Pancreas (tissue), 10 donors: ENCODE measurements at regions not wholly inside any gene's neighbourhood (a gene's known extent, or its start where the extent isn't known, plus 50 kb on each side); places are given as distances from the start of the nearest gene placed in this dataset.

Source experiments
- ATAC-seq, 4 donors: fragments of 200-7000 bp; cut with Tn5 transposase; one replicate each; pipeline versions ENCODE4 v1.8.0 to v1.9.1; 2020; ENCODE audit warnings: mild to moderate bottlenecking in 4 of 4, moderate library complexity in 4 of 4
- DNase-seq, 6 donors: peaks; one replicate each; pipeline ENCODE4 v3.0.0-alpha.2; 2020
- FAIRE-seq: peaks from 2 replicates; lab custom pipeline; 2012; peaks lifted over from hg19 to GRCh38; lab: Jason Lieb, UNC
- H3K27ac ChIP-seq, 4 donors: fragments of 200-600 bp; sonication (generic); 1 replicate in 3 of 4; 2 replicates in 1 of 4; pipeline versions ENCODE4 v1.5.0 to v1.8.0; 2020
- H3K27me3 ChIP-seq, 4 donors: fragments of 200-600 bp; one replicate each; pipeline ENCODE4 v1.8.0; 2021
- H3K36me3 ChIP-seq, 3 donors: fragments of 200-600 bp; sonication (generic) in 1 of 3; one replicate each; pipeline versions ENCODE4 v1.5.0 to v1.8.0; 2020 to 2021
- H3K4me1 ChIP-seq, 3 donors: fragments of 200-600 bp; one replicate each; pipeline ENCODE4 v1.8.0; 2021
- H3K4me3 ChIP-seq, 4 donors: fragments of 200-600 bp; sonication (generic) in 2 of 4; one replicate each; pipeline versions ENCODE4 v1.5.0 to v1.8.0; 2020 to 2021
- H3K9me3 ChIP-seq, 4 donors: fragments of 200-600 bp; one replicate each; pipeline ENCODE4 v1.8.0; 2021
- CTCF ChIP-seq, 4 donors: fragments of 200-600 bp; sonication (generic) in 3 of 4; IDR thresholded peaks; one replicate each; pipeline versions ENCODE4 v1.5.0 to v1.8.0; 2021; ENCODE audit warnings: antibody characterized with exemption in 4 of 4
- WGBS, 2 donors: extraction: QIAGEN DNeasy Blood & Tissue Kit; methylation state at CpG; one replicate each; pipeline ENCODE4 v1.1.7; 2013; 5-methylcytosine and 5-hydroxymethylcytosine counted together
- intact Hi-C, 3 donors: fragments of 100-400 bp; cut with DNase I; formaldehyde crosslinking; loops; one replicate each; pipeline versions ENCODE4 v1.11.1 to v1.14.2; 2022
- donor health status: healthy with polysubstance abuse.
- donor health status: DM: no; HTN: no; CAD: no; lungs with moderate emphysema.
- donor health status: DM: no; HTN: no; CAD: no.
- donor health status: control.
- donor health status: control.
- donor health status: Bipolar disorder and iron deficiency.
- donor health status: DM: yes; HTN: yes; CAD: no.
- donor health status: DM: no; HTN: no; CAD: no.
- donor health status: DM: no; HTN: no; CAD: no.
- donor health status: DM: yes; HTN: yes; CAD: no.

DNA sequence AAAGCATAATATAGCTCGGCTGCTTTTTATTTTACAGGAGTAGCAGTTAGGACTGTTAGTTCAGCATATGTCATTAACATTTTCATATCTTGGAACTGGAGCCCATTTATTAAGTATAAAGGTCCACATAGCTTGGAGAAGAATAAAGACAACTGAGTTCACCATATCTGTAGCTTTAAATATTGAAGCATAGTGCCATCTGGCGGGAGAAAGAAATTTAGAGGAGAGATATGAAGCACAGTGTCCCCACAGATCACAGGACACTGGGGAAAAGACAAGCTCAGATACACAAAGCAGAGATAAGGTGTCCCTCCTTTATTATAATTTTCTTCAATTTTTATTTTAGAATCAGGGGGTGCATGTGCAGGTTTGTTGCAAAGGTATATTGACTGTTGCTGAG lies 104.7 kb upstream of the FREM2 start:
- intact Hi-C loops = no loop called here
- no peak for FAIRE-seq
- peak in 1 of 6 donors; percentile 28 for DNase-seq
- peak in 2 of 4 donors; percentile 11 to 20 for TF ChIP-seq CTCF (IDR thresholded peaks at IDR 0.05)
- Histone ChIP-seq H3K4me1 (no peaks in the 10 kb centered on the region), H3K36me3 (no peaks in the 10 kb centered on the region), H3K9me3 (no peaks in the 10 kb centered on the region), H3K4me3 (no peak overlapping the region), H3K27me3 (no peaks in the 10 kb centered on the region), H3K27ac (no peak overlapping the region)
- peak in 3 of 4 donors; percentile 84 to 90 (median 88) for ATAC-seq
- 6 to 11% methylated on average over 2 of the region's 2 CpGs for WGBS, 2 donors

- ATAC-seq (no peak), FAIRE-seq (no peak), DNase-seq (no peak)
- no peak overlapping the region for H3K4me3 ChIP-seq
- no peaks in the 10 kb centered on the region for H3K27me3 ChIP-seq
- no peak overlapping the region for H3K27ac ChIP-seq
- no peak for TF ChIP-seq CTCF (IDR thresholded peaks at IDR 0.05)
- no peaks in the 10 kb centered on the region for H3K9me3 ChIP-seq
- H3K4me1 ChIP-seq = no peaks in the 10 kb centered on the region
- WGBS, 2 donors = 74 to 83% methylated on average over 2 of the region's 2 CpGs
- H3K36me3 ChIP-seq = no peaks in the 10 kb centered on the region
- intact Hi-C loops = no loop called here
These were observed 96.6 kb upstream of the FREM2 start for GRCh38 chr13:38590230-38590629.

DNA sequence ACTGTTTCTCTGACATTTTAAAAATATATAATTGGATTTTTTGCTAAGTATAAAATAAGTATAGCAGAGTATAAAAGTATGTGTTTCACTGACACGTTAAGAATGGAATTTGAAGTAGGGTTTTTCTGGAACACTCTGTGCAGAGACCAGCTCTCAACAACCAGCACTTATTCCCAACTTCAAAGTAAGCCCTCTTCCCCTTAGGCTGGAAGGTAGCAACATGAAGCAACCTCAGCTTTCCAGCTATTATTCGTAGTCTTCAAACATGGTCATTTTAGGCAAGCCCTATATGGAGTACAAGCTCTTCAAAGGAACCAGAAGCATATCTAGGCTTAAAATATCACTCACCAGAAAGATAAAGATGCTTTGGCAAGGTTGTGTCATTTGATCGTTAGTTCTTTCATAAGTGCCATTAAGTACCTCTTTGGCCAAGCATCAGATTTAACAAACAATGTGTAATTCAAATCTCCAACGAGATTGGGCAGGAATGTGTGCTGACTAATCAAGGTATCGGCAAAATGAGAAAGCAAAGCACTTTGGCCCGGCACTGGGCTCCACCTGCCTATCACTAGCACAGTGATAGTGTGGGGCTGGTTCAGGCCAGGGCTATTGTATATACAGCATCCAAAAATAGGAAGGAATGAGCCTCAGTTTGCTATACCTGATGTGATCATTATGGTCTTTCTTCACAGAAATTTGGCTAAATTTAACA lies 95.9 kb upstream of the FREM2 start:
- H3K4me3 ChIP-seq = no peak overlapping the region
- no peak for DNase-seq
- WGBS, 2 donors = 22 to 23% methylated on average over 6 of the region's 6 CpGs
- H3K9me3 ChIP-seq = no peaks in the 10 kb centered on the region
- TF ChIP-seq CTCF (IDR thresholded peaks at IDR 0.05) = no peak
- peak in 3 of 4 donors; percentile 65 to 78 (median 68) for ATAC-seq
- intact Hi-C loops = no loop called here
- no peak overlapping the region for H3K27ac ChIP-seq
- H3K4me1 ChIP-seq = no peaks in the 10 kb centered on the region
- H3K27me3 ChIP-seq = no peaks in the 10 kb centered on the region
- H3K36me3 ChIP-seq = no peaks in the 10 kb centered on the region
- no peak for FAIRE-seq

DNA sequence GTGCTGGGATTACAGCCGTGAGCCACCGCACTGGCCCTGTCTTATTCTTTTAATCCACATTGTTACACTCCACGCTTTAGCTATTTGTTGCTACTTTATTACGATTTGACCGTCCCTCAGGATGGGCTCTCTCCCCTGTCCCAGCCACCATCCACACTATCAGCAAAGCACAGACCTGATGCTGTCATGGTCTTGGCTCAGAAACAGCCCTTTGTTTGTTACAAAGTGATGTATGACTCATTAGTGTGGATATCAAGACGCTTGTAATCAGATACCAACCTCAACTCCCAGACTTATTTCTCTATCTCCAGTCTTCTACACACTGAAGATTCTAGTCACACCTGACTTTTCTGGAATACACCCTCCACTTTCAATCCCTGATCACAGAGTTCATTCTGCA lies 84.6 kb upstream of the FREM2 start:
- intact Hi-C loops = no loop called here
- no peak for TF ChIP-seq CTCF (IDR thresholded peaks at IDR 0.05)
- Histone ChIP-seq H3K27me3 (no peaks in the 10 kb centered on the region), H3K36me3 (no peaks in the 10 kb centered on the region), H3K4me3 (no peak overlapping the region), H3K27ac (no peak overlapping the region), H3K9me3 (no peaks in the 10 kb centered on the region), H3K4me1 (no peaks in the 10 kb centered on the region)
- DNase-seq (no peak), ATAC-seq (peak in 2 of 4 donors; percentile 18 to 59), FAIRE-seq (no peak)
- WGBS, 2 donors = 69 to 73% methylated on average over 6 of the region's 6 CpGs
